Peyer's patch (tissue), 4 donors: ENCODE measurements at regions not wholly inside any gene's neighbourhood (a gene's known extent, or its start where the extent isn't known, plus 50 kb on each side); places are given as distances from the start of the nearest gene placed in this dataset.

Experiments
- CTCF ChIP-seq, 6 experiments: fragments of 450-650 bp in 4 of 6; fragments of 200-600 bp in 2 of 6; sonication (generic) in 1 of 6; IDR thresholded peaks; one replicate each; pipeline ENCODE4 v1.5.1; 2017 to 2019; ENCODE audit warnings: antibody characterized with exemption in 6 of 6, mild to moderate bottlenecking in 3 of 6, moderate library complexity in 1 of 6
- POLR2A ChIP-seq, 2 donors: fragments of 450-650 bp; IDR thresholded peaks; one replicate each; pipeline ENCODE4 v1.5.1; 2017; ENCODE audit warnings: antibody characterized with exemption in 2 of 2, mild to moderate bottlenecking in 2 of 2, moderate library complexity in 2 of 2

- TF ChIP-seq CTCF (IDR thresholded peaks at IDR 0.05) (no peak), POLR2A (IDR thresholded peaks at IDR 0.05) (no peak)
Observed at GRCh38 chr10:69745698-69746097, 56.0 kb upstream of the COL13A1 start.
